ENCODE measurements at regions not wholly inside any gene's neighbourhood (a gene's known extent, or its start where the extent isn't known, plus 50 kb on each side); places are given as distances from the start of the nearest gene placed in this dataset.

GRCh38 chr4:58961925-58962324, 1851.7 kb upstream of the IGFBP7 start:
- TF ChIP-seq CTCF (IDR thresholded peaks at IDR 0.05; ENCODE audit: insufficient read depth, low read depth, low read length) = no peak
- H3K4me3 ChIP-seq (ENCODE audit: low read depth, low read length) = no peak overlapping the region
- no peak for DNase-seq (ENCODE audit: low read depth)

GRCh38 chr4:58962424-58962823, 1852.2 kb upstream of the IGFBP7 start:
- no peak for TF ChIP-seq CTCF (IDR thresholded peaks at IDR 0.05; ENCODE audit: insufficient read depth, low read depth, low read length)
- no peak overlapping the region for H3K4me3 ChIP-seq (ENCODE audit: low read depth, low read length)
- DNase-seq (ENCODE audit: low read depth) = no peak

DNA sequence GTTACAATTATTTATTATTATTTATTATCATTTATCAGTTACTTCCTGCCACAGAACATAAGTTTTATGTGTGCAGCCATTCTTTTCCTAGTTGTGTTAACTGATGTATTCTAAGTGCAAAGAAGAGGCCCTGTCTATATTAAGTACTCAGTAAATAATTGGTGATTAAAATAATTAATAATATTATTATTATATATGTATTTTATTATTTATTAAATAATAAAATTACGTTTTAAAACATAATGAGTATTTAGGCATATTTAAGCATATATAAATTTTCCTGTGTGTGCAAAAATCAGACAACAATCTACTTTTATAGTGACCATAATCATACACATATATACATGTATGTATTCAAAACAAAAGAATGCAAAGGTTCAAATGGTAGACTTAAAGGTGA, 1871.6 kb upstream of the IGFBP7 start:
- no peak for TF ChIP-seq CTCF (IDR thresholded peaks at IDR 0.05; ENCODE audit: insufficient read depth, low read depth, low read length)
- DNase-seq (ENCODE audit: low read depth) = no peak
- H3K4me3 ChIP-seq (ENCODE audit: low read depth, low read length) = no peak overlapping the region

DNA sequence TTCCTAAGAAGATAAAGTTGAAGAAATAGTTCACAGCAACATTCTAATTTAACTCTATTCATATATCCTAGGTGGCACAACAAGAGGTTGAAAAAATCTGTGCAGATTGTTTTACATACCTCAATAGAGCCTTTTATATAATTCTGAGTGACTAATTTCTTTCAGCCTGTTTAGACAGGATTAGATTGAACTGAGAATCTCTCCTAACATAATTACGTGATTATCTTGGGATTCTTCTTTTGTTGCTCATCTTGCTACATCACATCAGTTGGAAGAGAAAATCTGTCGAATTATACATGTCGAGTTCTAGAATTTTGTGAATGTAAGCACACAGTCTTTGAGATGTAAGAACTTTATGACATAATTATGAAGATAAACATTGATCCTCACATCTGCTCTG, 1873.7 kb upstream of the IGFBP7 start:
- no peak for DNase-seq (ENCODE audit: low read depth)
- H3K4me3 ChIP-seq (ENCODE audit: low read depth, low read length) = no peak overlapping the region
- no peak for TF ChIP-seq CTCF (IDR thresholded peaks at IDR 0.05; ENCODE audit: insufficient read depth, low read depth, low read length)

DNA sequence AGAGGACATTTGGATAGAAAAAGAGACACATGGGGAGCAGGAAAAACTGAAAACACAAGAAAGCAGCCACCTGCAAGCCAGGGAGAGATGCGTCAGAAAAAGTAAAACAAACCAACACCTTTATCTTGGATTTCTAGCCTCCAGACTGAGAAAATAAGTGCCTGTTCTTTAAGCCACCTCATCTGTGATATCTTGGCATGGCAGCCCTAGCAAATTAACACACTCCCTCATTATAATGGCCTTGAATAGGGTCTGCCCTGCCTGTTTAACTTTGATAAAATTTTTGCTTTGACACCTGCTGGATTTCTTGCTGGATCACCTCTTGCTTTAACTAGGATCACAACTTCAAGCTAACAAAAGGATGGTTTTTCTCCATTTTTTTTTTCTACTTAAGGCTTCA, 1892.0 kb upstream of the IGFBP7 start:
- DNase-seq (ENCODE audit: low read depth) = no peak
- H3K4me3 ChIP-seq (ENCODE audit: low read depth, low read length) = no peak overlapping the region
- no peak for TF ChIP-seq CTCF (IDR thresholded peaks at IDR 0.05; ENCODE audit: insufficient read depth, low read depth, low read length)

GRCh38 chr4:59024257-59024656, 1914.1 kb upstream of the IGFBP7 start:
- no peak for TF ChIP-seq CTCF (IDR thresholded peaks at IDR 0.05; ENCODE audit: insufficient read depth, low read depth, low read length)
- no peak overlapping the region for H3K4me3 ChIP-seq (ENCODE audit: low read depth, low read length)
- DNase-seq (ENCODE audit: low read depth) = no peak

GRCh38 chr4:59037812-59038211, 1927.6 kb upstream of the IGFBP7 start:
- DNase-seq (ENCODE audit: low read depth) = no peak
- TF ChIP-seq CTCF (IDR thresholded peaks at IDR 0.05; ENCODE audit: insufficient read depth, low read depth, low read length) = no peak
- no peak overlapping the region for H3K4me3 ChIP-seq (ENCODE audit: low read depth, low read length)

Data from fibroblast of villous mesenchyme (primary cell).